CD14-positive monocyte (primary cell): ENCODE measurements at regions not wholly inside any gene's neighbourhood (a gene's known extent, or its start where the extent isn't known, plus 50 kb on each side); places are given as distances from the start of the nearest gene placed in this dataset.
A peak's percentile ranks its signal among the peaks of the same experiment; 100 is the strongest.

Source experiments
- DNase-seq, 3 donors: peaks; one replicate each; pipeline ENCODE4 v3.0.0-alpha.2; 2011 to 2022
- H2AFZ ChIP-seq: 2 replicates; pipeline ENCODE4 v1.6.0; 2012; ENCODE audit warnings: mild to moderate bottlenecking, low read depth, low read length, inconsistent platforms; ENCODE audit not compliant: insufficient read depth, poor library complexity, severe bottlenecking
- H3K27ac ChIP-seq, 2 donors: 1 replicate in 1 of 2; 2 replicates in 1 of 2; pipeline ENCODE4 v1.5.1; 2012 to 2013; ENCODE audit warnings: low read length in 2 of 2, control low read depth in 1 of 2, inconsistent platforms in 1 of 2, low read depth in 1 of 2, mild to moderate bottlenecking in 1 of 2
- H3K27me3 ChIP-seq, 2 donors: one replicate each; pipeline versions ENCODE4 v1.6.0 to v1.6.1; 2011 to 2013; ENCODE audit warnings: low read length in 2 of 2; ENCODE audit not compliant: control insufficient read depth in 2 of 2, insufficient read depth in 2 of 2
- H3K36me3 ChIP-seq, 2 donors: replicated peaks in 1 of 2; 1 replicate in 1 of 2; 2 replicates in 1 of 2; pipeline versions ENCODE4 v1.5.1 to v1.6.1; 2012 to 2013; ENCODE audit warnings: low read length in 2 of 2, control low read depth in 1 of 2, inconsistent platforms in 1 of 2, mild to moderate bottlenecking in 1 of 2; ENCODE audit not compliant: insufficient read depth in 2 of 2, control insufficient read depth in 1 of 2
- H3K4me1 ChIP-seq, 2 donors: 1 replicate in 1 of 2; 2 replicates in 1 of 2; pipeline versions ENCODE4 v1.5.1 to v1.6.1; 2012 to 2013; ENCODE audit warnings: low read length in 2 of 2, control low read depth in 1 of 2, inconsistent platforms in 1 of 2, mild to moderate bottlenecking in 1 of 2, moderate library complexity in 1 of 2; ENCODE audit not compliant: insufficient read depth in 2 of 2, control insufficient read depth in 1 of 2
- H3K4me2 ChIP-seq: replicated peaks from 2 replicates; pipeline ENCODE3; 2012; ENCODE audit warnings: low read length, moderate library complexity, mild to moderate bottlenecking; ENCODE audit not compliant: poor library complexity, severe bottlenecking; ENCODE audit errors: extremely low read depth
- H3K4me3 ChIP-seq, 3 experiments: fragments of 200-600 bp in 1 of 3; sonication (generic) in 1 of 3; replicated peaks in 1 of 3; 1 replicate in 2 of 3; 2 replicates in 1 of 3; pipeline ENCODE4 v1.5.1; 2011 to 2013; ENCODE audit warnings: low read length in 3 of 3, mild to moderate bottlenecking in 3 of 3, control low read depth in 2 of 3, low read depth in 2 of 3, inconsistent platforms in 1 of 3, moderate library complexity in 1 of 3
- H3K79me2 ChIP-seq: 2 replicates; pipeline ENCODE4 v1.6.0; 2012; ENCODE audit warnings: mild to moderate bottlenecking, control low read depth, inconsistent platforms, low read length, moderate library complexity; ENCODE audit not compliant: insufficient read depth
- H3K9ac ChIP-seq: 2 replicates; pipeline ENCODE4 v1.6.0; 2017; ENCODE audit warnings: low read length, mild to moderate bottlenecking; ENCODE audit not compliant: insufficient read depth, poor library complexity, severe bottlenecking
- H3K9me3 ChIP-seq, 2 donors: replicated peaks in 1 of 2; 1 replicate in 1 of 2; 2 replicates in 1 of 2; pipeline versions ENCODE4 v1.5.1 to v1.6.1; 2012 to 2013; ENCODE audit warnings: low read length in 2 of 2, control low read depth in 1 of 2; ENCODE audit not compliant: control insufficient read depth in 1 of 2, insufficient read depth in 1 of 2
- H4K20me1 ChIP-seq: 2 replicates; pipeline ENCODE4 v1.6.0; 2012; ENCODE audit warnings: mild to moderate bottlenecking, low read length, control low read depth, moderate library complexity; ENCODE audit not compliant: insufficient read depth
- H3K27ac Mint-ChIP-seq, 7 donors: one replicate each; pipeline ENCODE4 v1.8.0; 2020; ENCODE audit warnings: mild to moderate bottlenecking in 7 of 7, mixed read lengths in 7 of 7, moderate library complexity in 6 of 7, inconsistent platforms in 2 of 7
- H3K27me3 Mint-ChIP-seq, 3 donors: one replicate each; pipeline ENCODE4 v1.8.0; 2021 to 2022; ENCODE audit warnings: low read depth in 3 of 3, mild to moderate bottlenecking in 3 of 3, mixed read lengths in 3 of 3, moderate library complexity in 3 of 3, inconsistent platforms in 1 of 3
- H3K36me3 Mint-ChIP-seq, 2 donors: one replicate each; pipeline ENCODE4 v1.8.0; 2020; ENCODE audit warnings: mixed read lengths in 2 of 2, inconsistent platforms in 1 of 2, mild to moderate bottlenecking in 1 of 2
- H3K4me1 Mint-ChIP-seq: one replicate; pipeline ENCODE4 v1.8.0; 2020; ENCODE audit warnings: mild to moderate bottlenecking, mixed read lengths
- H3K4me3 Mint-ChIP-seq, 2 donors: one replicate each; pipeline ENCODE4 v1.8.0; 2020; ENCODE audit warnings: mild to moderate bottlenecking in 2 of 2, mixed read lengths in 2 of 2, moderate library complexity in 1 of 2
- H3K9me3 Mint-ChIP-seq, 7 donors: one replicate each; pipeline ENCODE4 v1.8.0; 2020 to 2022; ENCODE audit warnings: mixed read lengths in 7 of 7, mild to moderate bottlenecking in 6 of 7, moderate library complexity in 6 of 7, inconsistent platforms in 2 of 7
- WGBS: methylation state at CpG from one replicate; pipeline ENCODE4 v1.1.5; 2013; ENCODE audit warnings: missing lambda C conversion rate; ENCODE audit not compliant: insufficient coverage; 5-methylcytosine and 5-hydroxymethylcytosine counted together
- intact Hi-C, 2 donors: fragments of 100-400 bp; cut with micrococcal nuclease; formaldehyde crosslinking; loops; one replicate each; pipeline versions ENCODE4 v1.15.0 to v1.15.1; 2023
- TF ChIP-seq, protein P1 (sequence below): fragments of 200-600 bp; IDR thresholded peaks from one replicate; pipeline ENCODE4 v1.8.0; 2022; ENCODE audit warnings: antibody characterized with exemption, mild to moderate bottlenecking

DNA sequence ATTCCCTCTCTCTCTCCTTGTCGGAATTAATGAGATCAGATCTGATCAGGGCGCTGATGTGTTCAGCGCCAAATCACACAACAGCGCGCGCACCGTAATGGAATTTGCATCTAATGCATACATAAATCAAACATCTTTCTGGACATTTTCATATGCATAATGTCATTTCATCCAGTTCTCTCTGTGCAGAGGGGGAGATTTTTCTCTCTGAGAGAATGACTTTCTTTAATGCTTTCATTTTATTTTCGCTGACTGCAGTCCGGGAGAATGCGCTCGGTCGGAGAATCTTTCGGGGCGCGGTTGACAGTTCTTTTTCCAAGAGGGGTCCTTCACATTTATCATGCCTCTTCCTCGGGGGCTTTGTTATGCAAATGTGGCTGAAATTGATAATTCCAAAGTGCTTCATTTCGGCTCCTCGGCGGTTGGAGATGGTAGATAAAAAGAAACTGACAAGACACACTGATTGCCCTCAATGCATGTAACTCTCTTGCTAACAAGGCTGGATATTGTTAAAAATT is 615.9 kb downstream of the VRK1 start:
- no peaks in the 10 kb centered on the region for H4K20me1 ChIP-seq
- H3K9me3 ChIP-seq = peaks cover 0 to 16% of the 10 kb centered on the region in 2 donors
- H3K36me3 ChIP-seq = no peaks in the 10 kb centered on the region
- peaks cover 5 to 22% (median 6%) of the 10 kb centered on the region in 3 donors for H3K27me3 Mint-ChIP-seq
- H3K27ac ChIP-seq = no peak overlapping the region
- intact Hi-C loops = no loop called here
- no peak overlapping the region for H3K4me3 Mint-ChIP-seq
- no peak for DNase-seq
- H3K4me1 ChIP-seq = no peaks in the 10 kb centered on the region
- H3K4me3 ChIP-seq = no peak overlapping the region
- peaks cover 0 to 2% (median 0%) of the 10 kb centered on the region in 7 donors for H3K9me3 Mint-ChIP-seq
- peaks cover 42 to 56% of the 10 kb centered on the region in 2 donors for H3K27me3 ChIP-seq
- no peaks in the 10 kb centered on the region for H3K4me1 Mint-ChIP-seq
- H3K9ac ChIP-seq = no peak overlapping the region
- H2AFZ ChIP-seq = peak overlapping the region; percentile 19
- H3K79me2 ChIP-seq = no peaks in the 10 kb centered on the region
- TF ChIP-seq, protein P1, sequence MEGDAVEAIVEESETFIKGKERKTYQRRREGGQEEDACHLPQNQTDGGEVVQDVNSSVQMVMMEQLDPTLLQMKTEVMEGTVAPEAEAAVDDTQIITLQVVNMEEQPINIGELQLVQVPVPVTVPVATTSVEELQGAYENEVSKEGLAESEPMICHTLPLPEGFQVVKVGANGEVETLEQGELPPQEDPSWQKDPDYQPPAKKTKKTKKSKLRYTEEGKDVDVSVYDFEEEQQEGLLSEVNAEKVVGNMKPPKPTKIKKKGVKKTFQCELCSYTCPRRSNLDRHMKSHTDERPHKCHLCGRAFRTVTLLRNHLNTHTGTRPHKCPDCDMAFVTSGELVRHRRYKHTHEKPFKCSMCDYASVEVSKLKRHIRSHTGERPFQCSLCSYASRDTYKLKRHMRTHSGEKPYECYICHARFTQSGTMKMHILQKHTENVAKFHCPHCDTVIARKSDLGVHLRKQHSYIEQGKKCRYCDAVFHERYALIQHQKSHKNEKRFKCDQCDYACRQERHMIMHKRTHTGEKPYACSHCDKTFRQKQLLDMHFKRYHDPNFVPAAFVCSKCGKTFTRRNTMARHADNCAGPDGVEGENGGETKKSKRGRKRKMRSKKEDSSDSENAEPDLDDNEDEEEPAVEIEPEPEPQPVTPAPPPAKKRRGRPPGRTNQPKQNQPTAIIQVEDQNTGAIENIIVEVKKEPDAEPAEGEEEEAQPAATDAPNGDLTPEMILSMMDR = no peak
- no peak overlapping the region for H3K4me2 ChIP-seq
- WGBS = 2% methylated on average over 3 of the region's 19 CpGs
- no peak overlapping the region for H3K27ac Mint-ChIP-seq
- no peaks in the 10 kb centered on the region for H3K36me3 Mint-ChIP-seq

- Histone ChIP-seq H3K4me3 (no peak overlapping the region), H3K9me3 (peaks cover 0 to 16% of the 10 kb centered on the region in 2 donors), H3K4me2 (no peak overlapping the region), H3K79me2 (no peaks in the 10 kb centered on the region), H3K27ac (no peak overlapping the region), H4K20me1 (no peaks in the 10 kb centered on the region), H3K36me3 (no peaks in the 10 kb centered on the region), H3K9ac (no peak overlapping the region), H2AFZ (no peak overlapping the region), H3K27me3 (peaks cover 42 to 55% of the 10 kb centered on the region in 2 donors), H3K4me1 (no peaks in the 10 kb centered on the region)
- Mint-ChIP-seq H3K27ac (no peak overlapping the region), H3K9me3 (peaks cover 0 to 2% (median 0%) of the 10 kb centered on the region in 7 donors), H3K4me1 (no peaks in the 10 kb centered on the region), H3K36me3 (no peaks in the 10 kb centered on the region), H3K4me3 (peak overlapping the region in 1 of 2 donors; percentile 49), H3K27me3 (peaks cover 6 to 22% (median 7%) of the 10 kb centered on the region in 3 donors)
- 99% methylated on average over 9 of the region's 14 CpGs for WGBS
- no peak for DNase-seq
- TF ChIP-seq, protein P1 = no peak
- intact Hi-C loops = no loop called here
These were observed 617.0 kb downstream of the VRK1 start for GRCh38 chr14:97413966-97414717.
